Transverse colon (tissue), 4 donors: ENCODE measurements at regions not wholly inside any gene's neighbourhood (a gene's known extent, or its start where the extent isn't known, plus 50 kb on each side); places are given as distances from the start of the nearest gene placed in this dataset.

Source experiments
- POLR2A ChIP-seq: fragments of 450-650 bp; IDR thresholded peaks from one replicate; pipeline ENCODE4 v1.6.1; 2016; ENCODE audit warnings: antibody characterized with exemption, mild to moderate bottlenecking, moderate library complexity
- POLR2AphosphoS5 ChIP-seq, 3 donors: sonication (generic); formaldehyde crosslinking; IDR thresholded peaks; one replicate each; pipeline ENCODE4 v1.6.1; 2016; ENCODE audit warnings: antibody characterized with exemption in 3 of 3
- TF ChIP-seq, protein P1 (sequence below), 5 experiments: fragments of 200-600 bp in 3 of 5; fragments of 450-650 bp in 2 of 5; sonication (generic) in 3 of 5; IDR thresholded peaks; 1 replicate in 2 of 5; 2 replicates in 3 of 5; pipeline ENCODE4 v1.5.1; 2016 to 2017; ENCODE audit warnings: antibody characterized with exemption in 5 of 5, inconsistent platforms in 3 of 5, mild to moderate bottlenecking in 2 of 5, moderate library complexity in 1 of 5

DNA sequence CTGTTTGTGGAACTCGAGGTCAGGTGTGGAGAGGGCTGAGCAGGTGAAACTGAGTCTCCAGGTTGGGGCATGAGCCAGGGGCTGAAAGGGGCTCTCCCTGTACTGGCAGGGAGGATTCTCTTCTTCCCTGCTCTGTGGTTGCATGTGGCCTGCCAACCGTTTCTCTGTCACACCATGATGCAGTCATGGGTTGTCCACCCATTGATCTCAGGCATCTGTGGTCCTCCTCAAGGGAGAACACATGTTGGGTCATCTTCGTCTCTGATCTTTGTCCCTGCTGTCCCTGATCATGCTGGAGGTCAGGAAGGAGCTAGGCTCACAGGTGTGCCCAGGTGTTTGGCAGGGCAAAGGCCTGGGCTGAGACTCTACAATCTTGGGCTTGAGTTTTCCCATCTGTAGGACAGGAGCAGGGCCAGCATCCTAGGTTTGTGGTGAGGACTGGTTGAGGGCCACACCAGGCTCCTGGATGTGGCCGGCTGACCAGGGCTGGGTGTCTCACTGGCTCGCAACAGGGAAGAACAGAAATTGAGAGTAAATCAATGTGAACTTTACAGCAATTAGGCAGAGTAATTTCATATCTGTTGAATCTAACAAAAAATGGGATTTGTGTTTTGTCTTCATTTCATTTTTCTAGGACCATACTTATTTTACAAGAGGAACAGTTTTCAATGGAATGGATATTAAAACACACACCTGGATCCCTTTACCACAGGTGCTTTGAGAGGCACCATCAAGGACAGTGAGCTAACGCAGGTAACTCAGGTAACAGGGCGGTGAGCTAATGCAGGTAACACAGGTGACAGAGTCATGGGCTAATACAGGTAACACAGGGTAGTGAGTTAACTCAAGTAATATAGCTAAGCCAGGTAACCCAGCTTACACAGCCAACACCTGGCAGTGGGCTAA is 58.5 kb upstream of the IGFBP3 start:
- TF ChIP-seq, protein P1, sequence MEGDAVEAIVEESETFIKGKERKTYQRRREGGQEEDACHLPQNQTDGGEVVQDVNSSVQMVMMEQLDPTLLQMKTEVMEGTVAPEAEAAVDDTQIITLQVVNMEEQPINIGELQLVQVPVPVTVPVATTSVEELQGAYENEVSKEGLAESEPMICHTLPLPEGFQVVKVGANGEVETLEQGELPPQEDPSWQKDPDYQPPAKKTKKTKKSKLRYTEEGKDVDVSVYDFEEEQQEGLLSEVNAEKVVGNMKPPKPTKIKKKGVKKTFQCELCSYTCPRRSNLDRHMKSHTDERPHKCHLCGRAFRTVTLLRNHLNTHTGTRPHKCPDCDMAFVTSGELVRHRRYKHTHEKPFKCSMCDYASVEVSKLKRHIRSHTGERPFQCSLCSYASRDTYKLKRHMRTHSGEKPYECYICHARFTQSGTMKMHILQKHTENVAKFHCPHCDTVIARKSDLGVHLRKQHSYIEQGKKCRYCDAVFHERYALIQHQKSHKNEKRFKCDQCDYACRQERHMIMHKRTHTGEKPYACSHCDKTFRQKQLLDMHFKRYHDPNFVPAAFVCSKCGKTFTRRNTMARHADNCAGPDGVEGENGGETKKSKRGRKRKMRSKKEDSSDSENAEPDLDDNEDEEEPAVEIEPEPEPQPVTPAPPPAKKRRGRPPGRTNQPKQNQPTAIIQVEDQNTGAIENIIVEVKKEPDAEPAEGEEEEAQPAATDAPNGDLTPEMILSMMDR (IDR thresholded peaks at IDR 0.05), result no peak
- TF ChIP-seq POLR2A (no peak), POLR2AphosphoS5 (IDR thresholded peaks at IDR 0.05) (no peak)
